ENCODE measurements at regions not wholly inside any gene's neighbourhood (a gene's known extent, or its start where the extent isn't known, plus 50 kb on each side); places are given as distances from the start of the nearest gene placed in this dataset.

DNA sequence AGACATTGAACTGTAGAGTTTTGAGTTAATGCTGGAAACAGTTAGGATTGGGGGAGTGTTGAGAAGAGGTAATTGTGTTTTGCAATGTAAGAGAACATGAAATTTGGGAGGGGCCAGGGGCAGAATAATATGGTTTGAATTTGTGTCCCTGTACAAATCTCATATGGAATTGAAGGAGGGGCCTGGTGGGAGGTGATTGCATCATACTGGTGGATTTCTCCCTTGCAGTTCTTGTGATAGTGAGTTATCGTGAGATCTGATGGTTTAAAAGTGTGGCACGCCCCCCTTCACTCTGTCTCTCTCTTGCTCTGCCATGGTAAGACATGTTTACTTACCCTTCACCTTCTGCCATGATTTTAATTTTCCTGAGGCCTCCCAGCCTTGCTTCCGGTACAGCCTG, 876.0 kb upstream of the FBXO33 start:
- no peaks in the 10 kb centered on the region for H3K4me1 ChIP-seq
- no peak for DNase-seq (ENCODE audit: low read depth in 1 of 2, low spot score in 1 of 2)
- POLR2A ChIA-PET: no interaction called here
- no peak for TF ChIP-seq KDM5A (IDR thresholded peaks at IDR 0.05)
- TF ChIP-seq TP53 (CRISPR knock-in tag; IDR thresholded peaks at IDR 0.05): no peak
- TF ChIP-seq, protein P1, sequence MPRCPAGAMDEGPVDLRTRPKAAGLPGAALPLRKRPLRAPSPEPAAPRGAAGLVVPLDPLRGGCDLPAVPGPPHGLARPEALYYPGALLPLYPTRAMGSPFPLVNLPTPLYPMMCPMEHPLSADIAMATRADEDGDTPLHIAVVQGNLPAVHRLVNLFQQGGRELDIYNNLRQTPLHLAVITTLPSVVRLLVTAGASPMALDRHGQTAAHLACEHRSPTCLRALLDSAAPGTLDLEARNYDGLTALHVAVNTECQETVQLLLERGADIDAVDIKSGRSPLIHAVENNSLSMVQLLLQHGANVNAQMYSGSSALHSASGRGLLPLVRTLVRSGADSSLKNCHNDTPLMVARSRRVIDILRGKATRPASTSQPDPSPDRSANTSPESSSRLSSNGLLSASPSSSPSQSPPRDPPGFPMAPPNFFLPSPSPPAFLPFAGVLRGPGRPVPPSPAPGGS (IDR thresholded peaks at IDR 0.05): no peak
- TF ChIP-seq SMC3 (IDR thresholded peaks at IDR 0.05): no peak
- TF ChIP-seq, protein P2, sequence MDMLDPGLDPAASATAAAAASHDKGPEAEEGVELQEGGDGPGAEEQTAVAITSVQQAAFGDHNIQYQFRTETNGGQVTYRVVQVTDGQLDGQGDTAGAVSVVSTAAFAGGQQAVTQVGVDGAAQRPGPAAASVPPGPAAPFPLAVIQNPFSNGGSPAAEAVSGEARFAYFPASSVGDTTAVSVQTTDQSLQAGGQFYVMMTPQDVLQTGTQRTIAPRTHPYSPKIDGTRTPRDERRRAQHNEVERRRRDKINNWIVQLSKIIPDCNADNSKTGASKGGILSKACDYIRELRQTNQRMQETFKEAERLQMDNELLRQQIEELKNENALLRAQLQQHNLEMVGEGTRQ (IDR thresholded peaks at IDR 0.05): no peak
- no peak for TF ChIP-seq EHF (CRISPR knock-in tag; IDR thresholded peaks at IDR 0.05)
- no peak for TF ChIP-seq POLR2A (IDR thresholded peaks at IDR 0.05; ENCODE audit: low read length)
- TF ChIP-seq EP300 (IDR thresholded peaks at IDR 0.05): no peak
- no peak for TF ChIP-seq RARB (CRISPR knock-in tag; IDR thresholded peaks at IDR 0.05)
- no peak for TF ChIP-seq JUNB (IDR thresholded peaks at IDR 0.05)
- no peak for TF ChIP-seq CBX8 (IDR thresholded peaks at IDR 0.05)
- H3K9me3 ChIP-seq: no peaks in the 10 kb centered on the region
- FAIRE-seq: no peak
- WGBS (ENCODE audit: missing lambda C conversion rate): 5% methylated on average over 3 of the region's 3 CpGs
- H3K4me3 ChIP-seq: no peak overlapping the region
- CTCF ChIA-PET: no interaction called here
- H3K27ac ChIP-seq: no peak overlapping the region
- no peak overlapping the region for H3K4me2 ChIP-seq
- ATAC-seq: no peak

- Histone ChIP-seq H3K27ac (no peak overlapping the region), H3K4me2 (no peak overlapping the region), H3K4me3 (no peak overlapping the region), H3K9me3 (no peaks in the 10 kb centered on the region), H3K4me1 (no peaks in the 10 kb centered on the region)
- ChIA-PET POLR2A (no interaction called here), CTCF (no interaction called here)
- no peak for DNase-seq (ENCODE audit: low read depth in 1 of 2, low spot score in 1 of 2)
- no peak for ATAC-seq
- TF ChIP-seq JUN (IDR thresholded peaks at IDR 0.05) (no peak), BHLHE40 (IDR thresholded peaks at IDR 0.05; ENCODE audit: low read depth, low read length) (no peak), POLR2A (IDR thresholded peaks at IDR 0.05; ENCODE audit: low read length) (no peak)
- no peak for FAIRE-seq
Measured at GRCh38 chr14:40296821-40297220, 864.6 kb upstream of the FBXO33 start.

- Histone ChIP-seq H3K4me1 (no peaks in the 10 kb centered on the region), H3K4me3 (no peak overlapping the region), H3K9me3 (no peaks in the 10 kb centered on the region), H3K4me2 (no peak overlapping the region), H3K27ac (no peak overlapping the region)
- TF ChIP-seq MYC (IDR thresholded peaks at IDR 0.05; ENCODE audit: borderline replicate concordance, low read length) (no peak), NR3C1 (IDR thresholded peaks at IDR 0.05) (no peak), FOSL2 (IDR thresholded peaks at IDR 0.05) (no peak), FOSL2 (CRISPR knock-in tag; IDR thresholded peaks at IDR 0.05) (no peak), KDM5A (IDR thresholded peaks at IDR 0.05) (no peak), SREBF2 (IDR thresholded peaks at IDR 0.05) (no peak), NFE2L2 (conservative IDR thresholded peaks at IDR 0.05; ENCODE audit: low read length) (no peak), HOXB13 (CRISPR knock-in tag; IDR thresholded peaks at IDR 0.05; ENCODE audit: low read depth) (no peak), E2F6 (IDR thresholded peaks at IDR 0.05; ENCODE audit: borderline replicate concordance, low read depth) (no peak), CHD4 (IDR thresholded peaks at IDR 0.05; ENCODE audit: borderline replicate concordance) (no peak), RFX5 (IDR thresholded peaks at IDR 0.05) (no peak), TP53 (CRISPR knock-in tag; IDR thresholded peaks at IDR 0.05) (no peak)
- TF ChIP-seq, protein P3, sequence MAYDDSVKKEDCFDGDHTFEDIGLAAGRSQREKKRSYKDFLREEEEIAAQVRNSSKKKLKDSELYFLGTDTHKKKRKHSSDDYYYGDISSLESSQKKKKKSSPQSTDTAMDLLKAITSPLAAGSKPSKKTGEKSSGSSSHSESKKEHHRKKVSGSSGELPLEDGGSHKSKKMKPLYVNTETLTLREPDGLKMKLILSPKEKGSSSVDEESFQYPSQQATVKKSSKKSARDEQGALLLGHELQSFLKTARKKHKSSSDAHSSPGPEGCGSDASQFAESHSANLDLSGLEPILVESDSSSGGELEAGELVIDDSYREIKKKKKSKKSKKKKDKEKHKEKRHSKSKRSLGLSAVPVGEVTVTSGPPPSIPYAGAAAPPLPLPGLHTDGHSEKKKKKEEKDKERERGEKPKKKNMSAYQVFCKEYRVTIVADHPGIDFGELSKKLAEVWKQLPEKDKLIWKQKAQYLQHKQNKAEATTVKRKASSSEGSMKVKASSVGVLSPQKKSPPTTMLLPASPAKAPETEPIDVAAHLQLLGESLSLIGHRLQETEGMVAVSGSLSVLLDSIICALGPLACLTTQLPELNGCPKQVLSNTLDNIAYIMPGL (CRISPR knock-in tag; IDR thresholded peaks at IDR 0.05; ENCODE audit: borderline replicate concordance): no peak
- FAIRE-seq (no peak), DNase-seq (ENCODE audit: low read depth in 1 of 2, low spot score in 1 of 2) (no peak), ATAC-seq (no peak)
- CTCF ChIA-PET: interaction anchor here (0.5 kb wide), 1 partner anchor 20 kb away, joined by 3 read pairs; no protein-coding TSS in a partner anchor
- POLR2A ChIA-PET: no interaction called here
Measured at GRCh38 chr14:40292664-40293063, 860.4 kb upstream of the FBXO33 start.

All from A549 (cell line).